ENCODE measurements at regions not wholly inside any gene's neighbourhood (a gene's known extent, or its start where the extent isn't known, plus 50 kb on each side); places are given as distances from the start of the nearest gene placed in this dataset.

DNA sequence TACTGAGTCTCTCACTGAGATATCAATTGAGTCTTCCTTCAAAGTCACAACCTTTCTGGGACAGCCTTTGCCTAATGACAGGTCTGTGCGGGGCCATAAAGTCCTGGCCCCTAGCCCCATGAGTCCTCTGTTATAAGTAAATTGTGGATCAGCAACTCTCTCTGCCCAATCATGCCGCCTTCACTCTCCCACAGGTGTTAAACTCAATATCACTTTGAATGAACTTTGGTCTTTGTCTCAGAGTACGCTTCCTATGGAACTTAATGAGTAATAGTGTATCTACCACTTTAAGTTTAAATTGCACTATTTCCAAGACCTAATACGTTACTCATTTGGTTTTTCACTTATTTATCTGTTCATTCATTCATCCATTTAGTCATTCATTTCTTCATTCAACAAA is 826.4 kb downstream of the TUSC7 start:
- DNase-seq: no peak

- no peak for DNase-seq
These were observed 828.4 kb downstream of the TUSC7 start for GRCh38 chr3:117537949-117538348.

DNA sequence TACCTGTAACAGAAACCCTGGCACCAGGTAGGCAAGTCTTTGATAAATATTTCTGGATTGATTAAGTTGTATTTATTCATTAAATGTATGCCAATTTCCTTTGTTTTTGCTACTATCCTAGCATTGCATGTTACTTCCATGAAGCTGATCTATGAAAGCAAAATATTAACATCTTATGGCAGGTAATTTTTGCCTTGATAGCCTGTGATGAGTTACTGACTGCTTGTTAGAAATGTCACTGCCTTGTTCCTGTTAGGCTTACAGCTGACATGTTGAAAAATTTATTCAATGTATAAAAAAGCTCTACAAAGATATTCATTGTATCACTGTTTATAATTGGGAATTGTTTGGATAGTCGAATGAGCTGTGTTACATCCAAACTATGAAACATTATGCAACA is 830.1 kb downstream of the TUSC7 start:
- DNase-seq: no peak

DNA sequence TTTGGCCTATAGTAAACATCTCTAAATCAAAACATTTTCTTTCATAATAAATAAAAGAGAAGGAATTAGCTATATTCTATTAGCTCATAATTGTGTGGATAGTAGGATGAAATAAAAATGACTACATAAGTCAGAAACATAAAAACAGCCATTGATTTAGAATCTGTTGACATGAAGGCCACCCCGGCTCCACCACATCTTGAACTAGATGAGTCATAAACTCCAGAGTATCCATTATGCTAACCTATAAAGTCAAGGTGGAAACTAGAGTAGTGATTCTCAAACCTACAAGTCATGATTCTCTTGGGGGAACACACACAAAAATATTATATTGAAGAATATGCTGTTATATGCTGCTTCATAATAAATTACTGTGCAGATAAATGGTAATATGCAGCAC is 831.0 kb downstream of the TUSC7 start:
- no peak for DNase-seq

DNA sequence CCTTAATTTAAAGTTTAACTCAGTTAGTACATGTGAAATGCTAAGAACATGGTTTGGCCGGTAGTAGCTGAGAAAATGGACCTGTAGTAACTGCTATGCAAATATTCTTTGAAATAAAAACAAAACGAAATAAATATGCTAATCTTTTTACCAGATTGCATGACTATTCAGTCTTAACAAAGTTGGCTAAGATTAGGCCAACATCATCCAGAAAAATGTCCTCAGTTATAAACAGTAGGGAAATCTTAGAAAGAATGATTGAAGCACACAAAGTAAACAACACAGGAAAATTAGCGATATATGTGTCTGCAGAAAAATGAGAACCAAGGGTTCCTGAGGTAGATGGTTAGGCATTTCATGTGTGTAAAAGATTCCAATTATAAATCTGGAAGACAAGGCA is 832.1 kb downstream of the TUSC7 start:
- no peak for DNase-seq

GRCh38 chr3:117543521-117543920 is 833.9 kb downstream of the TUSC7 start:
- DNase-seq: no peak

DNA sequence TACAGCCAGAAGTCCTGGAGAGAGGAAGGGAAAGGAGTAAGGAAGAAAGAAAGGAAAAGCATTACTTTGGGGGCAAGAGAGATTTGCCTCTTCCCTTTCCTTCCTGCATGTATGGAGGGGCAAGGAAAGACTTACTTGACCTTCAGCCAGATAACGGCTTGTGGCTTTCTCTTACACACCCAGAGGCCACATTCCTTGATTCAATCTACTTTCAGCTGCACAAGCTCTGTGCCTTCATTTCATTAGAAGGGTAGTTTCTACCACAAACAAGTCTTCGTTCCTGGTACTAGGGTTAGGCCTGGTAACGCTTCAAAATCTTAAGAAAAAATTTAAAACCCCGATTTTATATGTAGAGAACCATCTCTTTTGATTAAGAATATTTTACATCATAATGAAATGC is 835.9 kb downstream of the TUSC7 start:
- no peak for DNase-seq

DNA sequence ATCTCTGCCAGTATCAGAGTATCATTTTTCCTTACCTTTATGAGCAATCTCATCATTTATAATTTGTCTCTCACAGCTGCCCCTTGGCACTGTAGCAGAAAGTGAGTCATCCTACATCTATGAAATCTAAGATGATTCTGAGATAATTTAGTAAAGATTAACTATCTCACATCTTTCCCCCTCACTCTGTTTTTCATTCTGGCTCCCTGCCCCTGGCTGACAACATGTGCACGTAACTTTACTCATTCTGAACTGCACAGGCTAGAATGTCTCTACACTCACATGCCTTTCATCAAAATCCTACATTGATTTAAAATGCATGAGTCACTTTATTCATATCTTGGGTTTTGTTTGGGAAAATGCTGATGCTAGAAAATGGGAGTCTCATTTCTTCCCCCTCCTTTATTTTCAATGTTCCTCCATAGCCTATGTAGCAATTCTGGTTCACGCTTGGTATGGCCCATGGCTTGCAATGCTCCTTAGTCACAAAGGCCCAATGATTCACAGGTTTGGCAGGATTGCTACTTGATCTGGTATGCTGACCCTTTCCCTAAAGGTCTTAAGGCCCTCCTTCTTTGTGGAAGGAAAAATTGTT is 838.5 kb downstream of the TUSC7 start:
- DNase-seq: no peak

DNA sequence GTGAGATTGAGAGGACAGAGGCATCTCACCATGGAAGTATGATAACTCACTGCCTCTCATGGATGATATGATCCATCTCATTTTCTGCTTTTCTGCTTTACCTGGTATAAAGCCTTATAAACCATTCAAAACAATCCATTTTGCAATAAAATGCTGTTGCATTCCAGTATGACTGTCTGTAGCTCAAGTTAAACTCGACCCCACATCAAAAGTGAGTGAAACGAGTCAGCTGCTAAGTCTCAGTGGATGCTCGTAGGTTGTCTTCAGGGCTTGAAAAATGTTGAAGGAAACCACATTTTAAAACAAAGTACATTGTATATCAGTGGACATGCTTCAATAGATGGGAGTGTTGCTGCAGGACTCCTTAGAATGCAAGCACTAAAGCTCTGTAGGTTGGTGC is 839.0 kb downstream of the TUSC7 start:
- DNase-seq: no peak

DNA sequence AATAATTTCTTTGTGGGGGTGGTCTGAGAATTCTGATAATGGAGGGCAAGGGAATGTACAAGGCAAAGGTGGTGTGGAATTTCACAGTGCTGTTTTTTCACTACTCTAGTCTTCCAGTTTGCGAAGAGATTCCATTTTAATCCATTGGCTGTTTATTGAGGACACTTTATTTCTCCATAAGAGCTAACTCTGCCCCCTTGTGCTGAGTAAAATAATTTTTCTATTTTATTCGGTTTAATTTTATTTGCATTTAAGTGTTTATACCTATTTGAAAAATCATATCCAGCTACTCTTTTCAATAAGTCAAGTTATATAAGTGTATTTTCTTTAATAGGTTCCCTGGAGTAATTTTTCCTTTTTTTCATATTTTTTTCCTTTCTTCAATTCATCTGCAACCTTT is 840.1 kb downstream of the TUSC7 start:
- no peak for DNase-seq

- no peak for DNase-seq
These were observed 841.2 kb downstream of the TUSC7 start for GRCh38 chr3:117550766-117551165.

- no peak for DNase-seq
These were observed 843.9 kb downstream of the TUSC7 start for GRCh38 chr3:117553461-117553860.

DNA sequence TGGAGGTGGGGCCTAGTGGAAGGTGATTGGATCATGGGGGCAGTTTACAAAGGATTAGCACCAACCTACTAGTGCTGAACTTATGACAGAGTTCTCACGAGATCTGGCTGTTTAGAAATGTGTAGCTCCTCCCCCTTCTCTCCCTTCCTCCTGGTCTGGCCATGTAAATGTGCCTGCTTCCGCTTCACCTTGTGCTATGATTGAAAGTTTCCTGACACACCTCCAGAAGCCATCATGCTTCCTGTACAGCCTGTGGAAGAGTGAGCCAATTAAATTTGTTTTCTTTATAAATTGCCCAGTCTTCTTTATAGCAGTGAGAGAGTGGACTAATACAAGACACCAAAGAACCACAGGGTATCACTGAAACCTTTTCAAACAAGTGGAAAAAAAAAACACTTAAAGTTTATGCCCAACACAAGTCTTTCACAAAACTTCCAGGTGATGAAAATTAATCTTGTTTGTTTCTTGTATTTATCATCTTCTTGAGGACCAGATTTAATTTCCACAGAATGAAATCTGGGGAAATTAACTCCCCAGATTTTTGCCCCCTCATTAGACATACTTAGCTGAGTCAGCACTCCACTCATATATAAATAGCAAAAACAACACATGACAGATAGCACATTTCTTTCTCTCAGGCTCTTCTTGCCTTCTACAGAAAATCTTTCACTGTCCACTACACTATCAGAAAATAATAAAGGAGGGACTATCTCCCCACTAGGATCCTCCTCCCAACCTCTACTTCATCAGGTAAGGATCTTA is 847.2 kb downstream of the TUSC7 start:
- no peak for DNase-seq

DNA sequence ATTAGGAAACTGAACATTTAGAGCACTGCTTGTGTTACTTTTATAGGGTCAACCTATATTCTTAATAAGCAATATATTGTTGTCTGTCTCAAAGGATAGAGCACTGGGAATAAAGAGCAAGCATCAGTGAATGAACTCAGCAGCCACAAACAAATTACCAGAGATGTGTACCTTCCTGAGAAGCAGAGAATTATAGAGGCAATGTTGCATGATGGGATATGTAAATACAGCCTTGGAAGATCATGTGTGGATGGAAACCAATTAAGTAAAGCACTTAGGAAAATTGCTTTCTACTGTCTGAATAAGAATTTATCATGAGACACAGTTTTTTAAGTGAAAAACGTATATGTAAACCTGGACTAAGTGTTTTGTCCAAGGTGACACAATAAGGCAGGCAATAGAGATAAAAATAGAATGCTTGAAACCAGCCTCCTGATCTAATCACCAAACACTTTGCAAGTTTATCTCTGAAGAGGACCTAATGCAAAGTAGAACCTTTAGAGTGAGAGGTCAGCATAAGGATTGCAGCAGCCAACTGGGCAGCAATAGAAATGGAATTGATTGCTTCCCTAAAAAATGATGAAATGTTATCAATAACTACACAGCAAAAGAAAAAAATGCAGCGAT is 848.0 kb downstream of the TUSC7 start:
- no peak for DNase-seq

DNA sequence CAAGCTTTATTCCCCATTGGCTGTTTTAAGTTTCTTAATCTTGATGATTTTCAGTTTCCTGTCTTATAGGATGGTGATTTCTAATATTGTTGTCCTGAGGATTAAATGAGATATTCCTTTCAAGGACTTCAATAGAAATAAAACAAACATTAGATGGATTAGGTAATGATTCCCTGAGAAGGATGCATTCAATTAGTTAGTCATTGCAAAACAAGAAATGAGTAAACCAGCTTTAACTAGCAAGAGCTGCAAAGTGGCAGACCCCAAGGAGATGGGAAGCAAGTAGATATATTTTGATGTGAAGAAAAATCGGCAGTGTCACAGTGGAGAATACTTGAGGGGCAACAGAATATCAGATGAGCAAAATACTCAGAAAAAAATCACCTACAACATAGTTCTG is 849.1 kb downstream of the TUSC7 start:
- DNase-seq: no peak

GRCh38 chr3:117562000-117562399 is 852.4 kb downstream of the TUSC7 start:
- DNase-seq: no peak

DNA sequence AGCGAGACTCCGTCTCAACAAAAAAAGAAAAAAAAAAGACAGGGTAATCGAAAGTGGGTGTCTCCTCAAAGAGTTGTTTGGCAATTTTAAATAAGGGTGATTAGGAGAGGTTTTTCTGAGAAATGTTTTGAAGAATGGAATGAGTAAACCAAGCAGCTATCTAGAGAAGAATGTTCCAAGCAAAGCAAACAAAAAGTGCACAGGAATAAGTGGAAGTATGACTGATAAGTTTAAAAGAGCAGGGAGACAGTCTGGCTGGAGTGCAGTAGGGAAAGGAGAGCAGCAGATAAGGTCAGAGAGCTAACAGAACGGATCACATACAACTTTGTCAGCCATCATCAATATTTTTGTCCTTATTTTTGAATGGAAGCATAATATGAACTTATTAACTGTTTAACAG is 853.5 kb downstream of the TUSC7 start:
- no peak for DNase-seq

- DNase-seq: no peak
These were observed 856.2 kb downstream of the TUSC7 start for GRCh38 chr3:117565777-117566176.

- DNase-seq: no peak
These were observed 857.3 kb downstream of the TUSC7 start for GRCh38 chr3:117566926-117567325.

GRCh38 chr3:117567382-117567781 is 857.8 kb downstream of the TUSC7 start:
- no peak for DNase-seq

DNA sequence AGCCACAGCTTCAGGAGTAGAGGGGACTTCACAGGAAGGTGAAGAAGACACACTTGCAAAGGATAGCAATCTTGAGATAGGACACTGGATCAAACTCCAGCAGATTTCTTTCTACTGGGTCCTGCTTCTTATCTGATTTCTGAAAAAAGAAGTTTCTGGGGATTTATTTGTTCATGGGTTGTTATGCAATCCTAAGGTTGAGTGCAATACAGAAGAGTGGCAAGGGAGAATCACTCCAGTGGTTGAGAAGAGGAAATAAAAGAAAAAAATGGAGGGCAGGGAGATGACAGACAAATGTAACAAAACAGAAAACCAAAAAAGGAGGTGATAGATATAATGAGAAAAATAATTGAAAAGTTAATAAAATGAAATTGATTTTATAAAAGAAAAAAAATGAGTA is 858.3 kb downstream of the TUSC7 start:
- no peak for DNase-seq

DNA sequence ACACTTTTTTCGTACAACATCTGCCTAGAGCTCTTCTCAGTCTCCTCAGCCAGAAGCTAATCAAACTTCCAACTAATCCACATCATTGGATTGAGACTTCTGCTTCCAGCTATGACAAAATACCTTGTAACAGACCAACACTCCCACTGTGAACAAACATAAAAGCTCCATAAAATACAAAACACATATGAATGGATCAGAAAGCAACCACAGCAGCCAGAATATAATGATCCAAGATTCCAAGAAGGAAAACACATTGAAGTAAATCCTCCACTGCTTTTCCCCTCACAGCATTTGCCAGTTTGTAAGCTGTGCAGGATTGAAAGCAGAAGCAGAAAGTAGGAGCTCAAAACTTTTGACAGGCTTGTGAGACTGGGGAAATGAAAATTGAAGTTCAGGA is 863.2 kb downstream of the TUSC7 start:
- DNase-seq: no peak

GRCh38 chr3:117580806-117581205 is 871.2 kb downstream of the TUSC7 start:
- no peak for DNase-seq

DNA sequence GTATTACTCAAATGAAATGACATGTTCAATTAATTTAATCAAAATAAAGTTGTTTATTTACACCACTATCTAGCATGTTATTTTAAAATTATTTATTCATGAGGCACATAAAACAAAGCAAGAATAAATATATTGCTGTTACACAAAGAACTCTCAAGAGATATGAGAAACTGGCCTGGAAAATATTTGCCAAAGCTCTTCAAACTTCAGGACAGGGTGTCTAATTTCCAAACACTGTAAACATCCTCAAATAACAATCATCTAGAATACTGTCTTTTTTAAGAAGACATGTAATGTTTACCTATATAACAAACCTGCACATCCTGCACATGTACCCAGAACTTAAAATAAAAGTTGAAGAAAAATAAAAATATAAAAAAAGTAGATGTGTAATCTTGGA is 876.6 kb downstream of the TUSC7 start:
- no peak for DNase-seq

- no peak for DNase-seq
These were observed 877.8 kb downstream of the TUSC7 start for GRCh38 chr3:117587416-117587815.
